Activated CD4-positive, alpha-beta T cell treated with anti-CD3 and anti-CD28 coated beads for 1 hour (primary cell): ENCODE measurements at regions not wholly inside any gene's neighbourhood (a gene's known extent, or its start where the extent isn't known, plus 50 kb on each side); places are given as distances from the start of the nearest gene placed in this dataset.

Experiments
- DNase-seq: peaks from one replicate; pipeline ENCODE4 v3.0.0-alpha.2; 2020

GRCh38 chr2:57726294-57726693 lies 320.3 kb upstream of the VRK2 start:
- DNase-seq: no peak

- DNase-seq: no peak
Observed at GRCh38 chr2:57728691-57729090, 317.9 kb upstream of the VRK2 start.

- DNase-seq: no peak
Observed at GRCh38 chr2:57733956-57734355, 312.6 kb upstream of the VRK2 start.

GRCh38 chr2:57740891-57741290 lies 305.7 kb upstream of the VRK2 start:
- DNase-seq: no peak

GRCh38 chr2:57753636-57754035 lies 293.0 kb upstream of the VRK2 start:
- no peak for DNase-seq

- no peak for DNase-seq
Observed at GRCh38 chr2:57758686-57759085, 287.9 kb upstream of the VRK2 start.

GRCh38 chr2:57759131-57759530 lies 287.5 kb upstream of the VRK2 start:
- DNase-seq: no peak

GRCh38 chr2:57759822-57760300 lies 286.7 kb upstream of the VRK2 start:
- peak; percentile 59 for DNase-seq

- no peak for DNase-seq
Observed at GRCh38 chr2:57760381-57760801, 286.2 kb upstream of the VRK2 start.

- DNase-seq: no peak
Observed at GRCh38 chr2:57776916-57777315, 269.7 kb upstream of the VRK2 start.

GRCh38 chr2:57782587-57782986 lies 264.0 kb upstream of the VRK2 start:
- no peak for DNase-seq

GRCh38 chr2:57793310-57793709 lies 253.3 kb upstream of the VRK2 start:
- DNase-seq: no peak

- no peak for DNase-seq
Observed at GRCh38 chr2:57796527-57796926, 250.1 kb upstream of the VRK2 start.

- DNase-seq: no peak
Observed at GRCh38 chr2:57798346-57798745, 248.3 kb upstream of the VRK2 start.

GRCh38 chr2:57802243-57802642 lies 244.4 kb upstream of the VRK2 start:
- DNase-seq: no peak

GRCh38 chr2:57804971-57805370 lies 241.6 kb upstream of the VRK2 start:
- DNase-seq: no peak

- DNase-seq: no peak
Observed at GRCh38 chr2:57806449-57806968, 240.1 kb upstream of the VRK2 start.

- DNase-seq: no peak
Observed at GRCh38 chr2:57809230-57809629, 237.4 kb upstream of the VRK2 start.

GRCh38 chr2:57821088-57821487 lies 225.5 kb upstream of the VRK2 start:
- no peak for DNase-seq

GRCh38 chr2:57828221-57828620 lies 218.4 kb upstream of the VRK2 start:
- DNase-seq: no peak

- DNase-seq: no peak
Observed at GRCh38 chr2:57834666-57835065, 211.9 kb upstream of the VRK2 start.

- no peak for DNase-seq
Observed at GRCh38 chr2:57842531-57842930, 204.1 kb upstream of the VRK2 start.

GRCh38 chr2:57843158-57843557 lies 203.4 kb upstream of the VRK2 start:
- DNase-seq: no peak

GRCh38 chr2:57848723-57849122 lies 197.9 kb upstream of the VRK2 start:
- DNase-seq: no peak

GRCh38 chr2:57849843-57850242 lies 196.8 kb upstream of the VRK2 start:
- no peak for DNase-seq
